GM19438 (cell line): ENCODE measurements at regions not wholly inside any gene's neighbourhood (a gene's known extent, or its start where the extent isn't known, plus 50 kb on each side); places are given as distances from the start of the nearest gene placed in this dataset.

ENCODE experiments used
- ATAC-seq: cut with Tn5 transposase; IDR thresholded peaks from one replicate; pipeline ENCODE4 v1.9.1; 2021; ENCODE audit warnings: low read depth; ENCODE audit not compliant: unreplicated experiment

- no peak for ATAC-seq
Measured at GRCh38 chr3:157752956-157753786, 250.0 kb upstream of the VEPH1 start.

DNA sequence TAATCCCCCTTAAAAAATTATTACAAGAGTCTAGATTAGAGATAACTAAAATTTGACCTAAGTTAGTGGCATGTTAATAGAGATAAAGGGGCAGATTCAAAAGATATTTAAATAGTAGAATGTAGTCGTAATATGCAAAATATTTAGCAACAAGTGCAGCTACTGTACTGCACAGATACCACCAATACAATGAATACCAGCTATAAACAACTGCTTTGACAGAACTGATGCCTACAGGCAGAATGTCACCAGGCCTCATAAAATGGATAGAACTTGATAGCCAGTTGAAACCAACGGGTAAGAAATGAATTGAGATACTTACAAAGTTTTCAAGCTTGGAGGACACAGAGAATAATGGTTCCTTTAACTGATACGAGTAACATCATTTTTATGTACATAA lies 249.3 kb upstream of the VEPH1 start:
- no peak for ATAC-seq

GRCh38 chr3:157751386-157751785 lies 248.2 kb upstream of the VEPH1 start:
- ATAC-seq = no peak

- ATAC-seq = no peak
Measured at GRCh38 chr3:157746391-157746790, 243.2 kb upstream of the VEPH1 start.

GRCh38 chr3:157741607-157742006 lies 238.4 kb upstream of the VEPH1 start:
- ATAC-seq = no peak

DNA sequence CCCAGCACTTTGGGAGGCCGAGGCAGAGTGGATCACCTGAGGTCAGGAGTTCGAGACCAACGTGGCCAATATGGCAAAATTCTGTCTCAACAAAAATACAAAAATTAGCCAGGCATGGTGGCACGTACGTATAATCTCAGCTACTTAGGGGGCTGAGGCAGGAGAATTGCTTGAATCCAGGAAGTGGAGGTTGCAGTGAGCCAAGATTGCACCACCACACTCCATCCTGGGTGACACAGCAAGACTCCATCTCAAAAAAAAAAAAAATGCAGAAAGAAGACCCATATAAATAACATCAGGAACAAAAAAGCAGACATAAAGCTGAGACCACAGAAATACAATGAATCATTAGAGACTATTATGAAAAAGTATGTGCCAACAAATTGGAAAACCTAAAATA lies 235.2 kb upstream of the VEPH1 start:
- no peak for ATAC-seq

- ATAC-seq = no peak
Measured at GRCh38 chr3:157718800-157719199, 215.6 kb upstream of the VEPH1 start.

DNA sequence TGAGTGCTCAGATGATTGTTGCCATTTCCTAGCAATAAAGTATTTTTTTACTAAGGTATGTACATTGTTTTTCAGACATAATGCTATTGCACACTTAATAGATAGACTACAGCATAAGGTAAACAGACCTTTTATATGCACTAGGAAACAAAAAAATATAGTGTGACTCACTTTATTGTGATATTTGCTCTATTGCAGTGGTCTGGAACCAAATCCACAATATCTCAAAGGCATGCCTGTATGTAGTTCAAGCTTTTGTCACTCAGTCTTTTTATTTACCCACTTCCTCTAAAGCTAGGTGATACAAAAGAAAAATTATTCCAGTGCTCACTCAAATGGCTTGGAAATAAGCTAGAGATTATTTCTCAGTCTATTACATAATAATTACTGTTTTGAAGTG lies 209.9 kb upstream of the VEPH1 start:
- ATAC-seq = no peak

DNA sequence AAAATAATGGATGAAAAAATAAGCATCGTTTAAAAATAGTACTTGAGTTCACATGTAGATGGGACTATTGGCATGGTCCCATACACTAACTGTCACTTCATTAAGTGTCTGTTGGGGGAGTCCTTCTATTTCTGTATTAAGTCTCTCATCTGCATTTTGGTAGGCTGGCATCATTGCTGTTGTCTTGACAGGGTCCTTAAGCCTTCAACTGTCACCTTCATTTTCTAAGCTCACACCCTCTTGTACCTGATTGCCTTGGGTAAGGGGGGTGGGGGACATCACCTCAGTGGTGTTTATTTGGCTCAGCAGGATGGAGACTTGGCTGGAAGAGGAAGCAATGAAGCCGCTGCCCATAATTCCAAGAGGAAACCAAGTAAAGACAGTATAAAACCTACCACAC lies 202.0 kb upstream of the VEPH1 start:
- no peak for ATAC-seq

DNA sequence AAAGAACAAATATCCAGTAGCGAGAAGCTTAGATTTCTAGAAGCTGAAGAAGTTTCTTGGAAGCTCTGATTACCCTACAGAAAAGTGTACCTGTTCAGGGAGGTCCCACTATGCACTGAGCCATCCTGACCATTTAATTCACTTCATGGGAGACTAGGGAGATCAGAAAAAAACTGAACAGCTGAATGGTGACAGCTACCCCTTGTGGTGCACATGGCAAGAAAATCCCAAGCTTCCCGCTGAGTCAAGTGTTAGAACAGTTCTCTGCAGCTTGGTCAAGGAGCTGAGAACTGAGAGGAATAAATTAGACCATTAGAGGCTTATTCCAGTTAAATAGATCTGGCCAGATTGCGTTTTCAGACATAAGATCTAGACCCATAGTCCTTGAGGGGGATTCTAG lies 197.2 kb upstream of the VEPH1 start:
- ATAC-seq = no peak

GRCh38 chr3:157695586-157695985 lies 192.4 kb upstream of the VEPH1 start:
- no peak for ATAC-seq

DNA sequence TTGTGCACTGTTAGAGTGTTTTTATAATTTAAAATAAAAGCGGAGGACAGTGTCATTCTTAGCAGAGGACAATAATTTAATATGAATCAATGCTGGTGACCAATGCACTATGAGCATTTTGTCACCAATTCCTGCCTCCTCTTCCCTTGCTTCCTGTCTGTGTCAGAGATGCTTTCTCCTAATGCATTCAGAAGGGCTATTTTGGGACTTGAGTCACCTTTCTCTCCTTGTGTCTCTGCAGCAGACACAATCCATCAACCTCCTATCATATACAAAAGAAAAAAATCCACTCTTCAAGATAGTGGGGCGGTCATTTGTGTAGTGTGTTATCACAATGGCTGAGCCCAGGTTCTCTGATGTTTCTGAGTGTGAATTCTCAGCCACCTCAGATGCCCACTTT lies 191.9 kb upstream of the VEPH1 start:
- ATAC-seq = no peak

GRCh38 chr3:157693762-157694161 lies 190.5 kb upstream of the VEPH1 start:
- no peak for ATAC-seq

DNA sequence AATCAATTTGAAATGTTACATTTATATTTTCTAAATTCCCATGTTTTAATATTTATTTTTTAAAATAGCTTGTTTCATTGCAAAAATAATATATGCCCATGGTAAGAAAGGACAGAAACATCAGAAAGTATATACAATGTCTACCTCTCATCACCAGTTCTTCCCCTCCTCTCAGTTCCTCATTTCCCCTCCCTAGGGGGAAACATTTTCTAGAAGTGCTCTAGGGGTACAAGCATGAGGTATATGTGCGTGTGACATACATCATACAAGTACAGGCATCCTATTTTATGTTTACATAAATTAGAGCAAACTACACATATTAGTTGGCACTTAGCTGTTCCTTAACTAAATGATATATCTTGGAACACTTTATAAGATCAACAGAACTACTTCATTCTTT lies 189.3 kb upstream of the VEPH1 start:
- no peak for ATAC-seq

DNA sequence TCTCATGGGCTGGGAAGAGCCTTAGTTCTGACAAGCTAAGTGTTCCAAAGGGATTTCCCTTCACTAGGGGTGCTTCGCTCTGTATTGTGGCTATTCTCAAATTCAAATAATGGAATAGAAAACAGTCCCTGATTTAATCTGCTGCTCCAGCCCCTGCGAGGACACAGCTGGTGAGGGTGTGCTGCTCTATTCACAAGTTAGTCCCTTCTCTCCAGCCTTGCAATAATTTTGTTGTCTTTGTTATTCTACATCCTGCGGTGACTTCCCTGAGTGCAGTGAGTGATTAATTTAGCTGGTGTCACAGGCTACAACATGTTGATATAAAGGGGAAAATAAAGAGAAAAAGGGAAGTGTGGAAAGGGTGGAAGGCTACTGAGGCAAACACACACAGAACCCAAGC lies 180.5 kb upstream of the VEPH1 start:
- ATAC-seq = no peak

GRCh38 chr3:157672061-157672460 lies 168.8 kb upstream of the VEPH1 start:
- ATAC-seq = no peak

DNA sequence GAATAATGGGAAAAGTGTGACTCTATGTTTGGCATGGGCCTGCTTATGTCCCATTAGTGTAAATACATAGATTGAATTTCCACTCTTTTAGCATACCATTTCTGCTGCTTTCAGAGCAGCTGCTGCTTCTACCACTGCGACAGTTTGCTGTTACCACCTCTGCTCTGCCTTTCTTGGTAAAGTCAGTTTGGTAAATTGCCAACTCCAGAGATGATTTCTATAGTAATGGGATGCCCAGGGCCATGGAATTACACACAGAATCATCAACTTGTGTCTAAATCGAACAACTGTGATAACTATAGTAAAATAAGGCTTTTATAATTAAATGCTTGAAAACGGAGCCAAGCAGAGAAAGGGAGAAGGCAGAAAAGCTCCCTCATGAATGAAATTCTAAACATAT lies 168.4 kb upstream of the VEPH1 start:
- no peak for ATAC-seq

- no peak for ATAC-seq
Measured at GRCh38 chr3:157669416-157669815, 166.2 kb upstream of the VEPH1 start.

- no peak for ATAC-seq
Measured at GRCh38 chr3:157667493-157667892, 164.3 kb upstream of the VEPH1 start.

DNA sequence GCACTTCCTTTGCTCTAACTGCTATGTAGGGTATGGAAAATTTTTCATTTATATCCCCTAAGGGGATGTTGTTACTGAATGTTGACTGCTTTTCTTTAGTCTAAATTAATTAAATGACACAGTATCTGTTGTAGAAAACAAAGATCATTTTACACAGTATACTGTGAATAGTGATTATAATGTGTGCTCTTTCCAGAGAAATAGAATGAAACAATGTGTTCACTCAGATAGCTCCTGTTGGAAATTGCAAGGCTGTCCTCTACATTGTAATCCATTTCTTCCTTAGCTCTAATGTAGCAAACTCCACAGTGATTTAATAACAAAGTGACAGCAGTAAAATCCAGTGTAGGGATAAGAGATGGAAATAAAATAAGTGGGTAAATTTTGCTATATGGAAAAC lies 159.0 kb upstream of the VEPH1 start:
- ATAC-seq = no peak

DNA sequence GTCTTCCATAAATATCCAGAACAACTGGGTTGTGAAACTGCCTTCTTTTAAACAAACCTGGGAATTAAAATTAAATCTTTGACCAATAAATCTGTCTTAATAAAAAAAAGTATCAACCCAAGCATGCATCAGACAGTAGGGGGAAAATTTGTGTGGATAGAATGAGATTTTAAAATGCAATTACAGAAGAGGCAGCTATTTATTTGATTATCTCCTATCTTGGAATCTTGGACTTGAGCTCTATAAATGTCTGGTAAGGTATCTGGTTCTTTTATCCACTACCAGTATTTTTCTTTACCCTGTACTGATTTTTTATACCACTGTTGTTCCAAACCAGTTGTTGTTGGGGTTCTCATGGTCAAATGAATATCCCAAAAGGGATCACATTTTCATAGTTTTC lies 157.6 kb upstream of the VEPH1 start:
- ATAC-seq = no peak

GRCh38 chr3:157652366-157652765 lies 149.2 kb upstream of the VEPH1 start:
- no peak for ATAC-seq

- ATAC-seq = no peak
Measured at GRCh38 chr3:157650699-157651098, 147.5 kb upstream of the VEPH1 start.
